ENCODE measurements at regions not wholly inside any gene's neighbourhood (a gene's known extent, or its start where the extent isn't known, plus 50 kb on each side); places are given as distances from the start of the nearest gene placed in this dataset.

- TF ChIP-seq CTCF (IDR thresholded peaks at IDR 0.05) (no peak), POLR2A (IDR thresholded peaks at IDR 0.05) (no peak)
Measured at GRCh38 chr1:63129184-63129583, 193.2 kb upstream of the FOXD3 start.
